BE2C (cell line): ENCODE measurements at regions not wholly inside any gene's neighbourhood (a gene's known extent, or its start where the extent isn't known, plus 50 kb on each side); places are given as distances from the start of the nearest gene placed in this dataset.

Experiments used
- DNase-seq: peaks from one replicate; pipeline ENCODE4 v3.0.0-alpha.2; 2020
- H3K27me3 ChIP-seq: fragments of 250-450 bp; sonication (Bioruptor Pico); 2 replicates; pipeline ENCODE4 v1.5.1; 2020; ENCODE audit warnings: mild to moderate bottlenecking
- H3K36me3 ChIP-seq: fragments of 250-450 bp; sonication (Bioruptor Pico); 2 replicates; pipeline ENCODE4 v1.5.1; 2020; ENCODE audit warnings: mild to moderate bottlenecking
- H3K4me1 ChIP-seq: fragments of 250-450 bp; sonication (Bioruptor Pico); 2 replicates; pipeline ENCODE4 v1.5.1; 2020
- H3K4me3 ChIP-seq: 2 replicates; pipeline ENCODE4 v1.5.1; 2011; ENCODE audit warnings: low read depth, low read length
- H3K9me3 ChIP-seq: fragments of 250-450 bp; sonication (Bioruptor Pico); 2 replicates; pipeline ENCODE4 v1.5.1; 2020
- TF ChIP-seq, protein P1 (sequence below): IDR thresholded peaks from 2 replicates; pipeline ENCODE4 v1.5.1; 2012; ENCODE audit warnings: mild to moderate bottlenecking, low read depth, low read length

DNA sequence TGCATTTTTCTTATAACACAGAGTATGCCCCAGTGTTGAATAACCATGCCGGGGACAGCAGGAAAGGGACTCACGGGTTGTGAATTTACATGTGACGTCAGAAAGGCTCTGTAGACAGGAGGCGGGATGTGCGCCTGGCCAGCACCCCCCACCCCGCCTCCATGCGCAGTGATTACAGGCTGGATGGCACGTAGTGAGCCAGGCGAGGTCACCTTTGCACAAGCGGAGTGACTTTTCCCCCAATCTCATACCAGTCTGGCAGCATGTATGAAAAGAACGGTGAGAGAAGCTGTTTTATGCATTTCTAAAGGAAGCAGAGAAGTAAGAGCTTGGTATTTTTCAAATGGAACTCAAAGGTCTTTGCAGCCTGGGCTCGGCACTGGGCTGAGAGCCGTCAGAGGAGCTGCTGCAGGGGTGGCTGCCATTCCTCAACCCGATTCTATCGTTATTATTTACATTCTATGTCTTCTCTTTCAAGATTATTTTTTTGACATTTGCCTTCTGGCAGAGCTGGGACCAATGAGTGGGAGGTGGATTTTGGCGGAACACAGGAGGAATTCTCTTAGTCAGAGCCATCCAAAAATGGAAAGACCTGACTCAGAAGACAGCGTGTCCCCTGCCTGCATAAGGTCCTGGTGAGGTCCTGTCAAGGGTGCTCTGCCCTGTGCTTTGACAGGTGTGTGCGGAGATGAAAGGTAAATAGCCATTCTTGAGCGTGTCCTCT, 115.6 kb upstream of the SLC45A1 start:
- no peaks in the 10 kb centered on the region for H3K36me3 ChIP-seq
- no peaks in the 10 kb centered on the region for H3K27me3 ChIP-seq
- peak; percentile 20 for DNase-seq
- no peaks in the 10 kb centered on the region for H3K9me3 ChIP-seq
- peak overlapping the region; percentile 36 for H3K4me3 ChIP-seq
- TF ChIP-seq, protein P1, sequence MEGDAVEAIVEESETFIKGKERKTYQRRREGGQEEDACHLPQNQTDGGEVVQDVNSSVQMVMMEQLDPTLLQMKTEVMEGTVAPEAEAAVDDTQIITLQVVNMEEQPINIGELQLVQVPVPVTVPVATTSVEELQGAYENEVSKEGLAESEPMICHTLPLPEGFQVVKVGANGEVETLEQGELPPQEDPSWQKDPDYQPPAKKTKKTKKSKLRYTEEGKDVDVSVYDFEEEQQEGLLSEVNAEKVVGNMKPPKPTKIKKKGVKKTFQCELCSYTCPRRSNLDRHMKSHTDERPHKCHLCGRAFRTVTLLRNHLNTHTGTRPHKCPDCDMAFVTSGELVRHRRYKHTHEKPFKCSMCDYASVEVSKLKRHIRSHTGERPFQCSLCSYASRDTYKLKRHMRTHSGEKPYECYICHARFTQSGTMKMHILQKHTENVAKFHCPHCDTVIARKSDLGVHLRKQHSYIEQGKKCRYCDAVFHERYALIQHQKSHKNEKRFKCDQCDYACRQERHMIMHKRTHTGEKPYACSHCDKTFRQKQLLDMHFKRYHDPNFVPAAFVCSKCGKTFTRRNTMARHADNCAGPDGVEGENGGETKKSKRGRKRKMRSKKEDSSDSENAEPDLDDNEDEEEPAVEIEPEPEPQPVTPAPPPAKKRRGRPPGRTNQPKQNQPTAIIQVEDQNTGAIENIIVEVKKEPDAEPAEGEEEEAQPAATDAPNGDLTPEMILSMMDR: no peak
- no peaks in the 10 kb centered on the region for H3K4me1 ChIP-seq

DNA sequence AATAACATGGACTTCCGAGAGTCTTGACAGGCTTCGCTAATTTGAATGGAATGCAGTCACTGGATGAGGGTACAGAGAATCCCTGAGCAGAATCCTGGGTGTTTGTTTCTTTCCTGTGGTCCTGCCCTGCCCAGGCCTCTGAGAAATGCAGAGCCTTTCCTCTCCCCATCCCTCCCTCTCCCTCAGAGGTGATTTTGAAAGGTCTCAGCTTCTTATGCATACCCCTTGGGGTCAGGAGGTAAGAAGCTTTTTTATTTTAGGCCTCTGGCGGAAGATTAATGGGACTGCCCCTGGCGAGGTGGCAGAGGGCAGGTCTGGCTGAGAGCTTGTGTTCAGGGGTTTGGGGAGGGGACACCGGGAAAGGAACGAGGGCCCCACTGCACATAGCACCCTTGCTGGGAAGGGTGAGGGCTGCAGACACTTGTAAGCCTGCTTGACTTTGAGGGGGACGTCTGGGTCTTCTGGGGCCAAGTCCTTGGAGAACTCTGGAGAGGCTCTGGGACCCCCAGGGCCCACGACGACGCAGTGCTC, 116.5 kb upstream of the SLC45A1 start:
- TF ChIP-seq, protein P1: no peak
- Histone ChIP-seq H3K4me1 (no peaks in the 10 kb centered on the region), H3K4me3 (no peak overlapping the region), H3K9me3 (no peaks in the 10 kb centered on the region), H3K36me3 (no peaks in the 10 kb centered on the region), H3K27me3 (no peaks in the 10 kb centered on the region)
- DNase-seq: no peak

DNA sequence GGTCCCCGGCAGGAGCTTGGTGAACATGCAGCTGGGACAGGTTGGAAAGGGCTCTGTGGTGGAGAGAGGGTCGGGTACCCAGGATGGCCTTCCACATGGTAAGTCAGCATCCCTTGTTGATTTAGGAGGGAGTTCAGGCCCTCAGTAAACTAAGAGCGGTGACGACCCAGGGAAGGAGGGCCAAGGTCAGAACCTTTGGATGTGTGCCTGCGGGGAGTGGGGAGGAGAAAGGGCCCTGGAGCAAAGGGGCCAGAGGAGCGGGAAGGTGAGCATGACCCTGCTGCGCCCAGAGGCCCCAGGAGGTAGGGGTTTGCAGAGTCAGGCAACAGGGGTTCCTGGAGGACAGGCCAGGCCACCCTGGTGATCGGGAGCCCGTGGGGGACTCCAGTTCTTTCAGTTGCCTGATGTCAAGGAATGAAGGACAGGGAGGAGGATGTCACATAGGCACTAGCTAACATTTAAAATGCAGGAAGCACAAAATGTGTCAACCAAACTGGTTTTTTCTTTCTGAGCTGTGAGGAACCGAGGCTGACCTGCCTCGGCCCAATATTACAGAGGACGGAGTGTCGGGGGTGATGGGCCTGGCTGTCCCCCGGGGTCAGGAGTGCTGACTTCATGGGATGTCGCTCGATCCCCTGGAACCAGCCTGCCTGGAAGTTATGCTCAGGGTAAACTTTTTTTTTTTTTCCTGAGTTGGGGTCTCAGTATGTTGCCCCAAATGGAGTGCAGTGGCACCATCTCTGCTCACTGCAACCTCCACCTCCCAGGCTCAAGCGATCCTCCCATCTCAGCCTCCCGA, 117.4 kb upstream of the SLC45A1 start:
- Histone ChIP-seq H3K27me3 (no peaks in the 10 kb centered on the region), H3K9me3 (no peaks in the 10 kb centered on the region), H3K4me1 (no peaks in the 10 kb centered on the region), H3K36me3 (no peaks in the 10 kb centered on the region), H3K4me3 (no peak overlapping the region)
- TF ChIP-seq, protein P1: no peak
- DNase-seq: no peak

DNA sequence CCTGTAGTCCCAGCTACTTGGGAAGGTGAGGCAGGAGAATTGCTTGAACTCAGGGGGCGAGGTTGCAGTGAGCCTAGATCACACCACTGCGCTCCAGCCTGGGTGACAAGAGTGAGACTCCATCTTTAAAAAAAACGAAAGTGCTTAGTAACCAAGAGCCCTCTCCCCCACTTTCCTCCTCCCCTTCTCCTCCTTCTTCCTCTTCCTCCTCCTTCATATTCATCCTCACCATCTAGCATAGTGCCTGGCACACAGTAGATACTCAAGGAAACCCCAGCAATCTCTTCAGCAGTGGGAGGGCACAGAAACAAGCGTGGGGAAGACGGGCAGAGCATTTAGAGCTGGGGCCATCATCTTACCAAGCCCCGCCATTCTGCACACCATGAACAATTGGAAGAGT, 119.4 kb upstream of the SLC45A1 start:
- Histone ChIP-seq H3K36me3 (no peaks in the 10 kb centered on the region), H3K4me3 (no peak overlapping the region), H3K4me1 (no peaks in the 10 kb centered on the region), H3K9me3 (no peaks in the 10 kb centered on the region), H3K27me3 (no peaks in the 10 kb centered on the region)
- no peak for DNase-seq
- TF ChIP-seq, protein P1: no peak

DNA sequence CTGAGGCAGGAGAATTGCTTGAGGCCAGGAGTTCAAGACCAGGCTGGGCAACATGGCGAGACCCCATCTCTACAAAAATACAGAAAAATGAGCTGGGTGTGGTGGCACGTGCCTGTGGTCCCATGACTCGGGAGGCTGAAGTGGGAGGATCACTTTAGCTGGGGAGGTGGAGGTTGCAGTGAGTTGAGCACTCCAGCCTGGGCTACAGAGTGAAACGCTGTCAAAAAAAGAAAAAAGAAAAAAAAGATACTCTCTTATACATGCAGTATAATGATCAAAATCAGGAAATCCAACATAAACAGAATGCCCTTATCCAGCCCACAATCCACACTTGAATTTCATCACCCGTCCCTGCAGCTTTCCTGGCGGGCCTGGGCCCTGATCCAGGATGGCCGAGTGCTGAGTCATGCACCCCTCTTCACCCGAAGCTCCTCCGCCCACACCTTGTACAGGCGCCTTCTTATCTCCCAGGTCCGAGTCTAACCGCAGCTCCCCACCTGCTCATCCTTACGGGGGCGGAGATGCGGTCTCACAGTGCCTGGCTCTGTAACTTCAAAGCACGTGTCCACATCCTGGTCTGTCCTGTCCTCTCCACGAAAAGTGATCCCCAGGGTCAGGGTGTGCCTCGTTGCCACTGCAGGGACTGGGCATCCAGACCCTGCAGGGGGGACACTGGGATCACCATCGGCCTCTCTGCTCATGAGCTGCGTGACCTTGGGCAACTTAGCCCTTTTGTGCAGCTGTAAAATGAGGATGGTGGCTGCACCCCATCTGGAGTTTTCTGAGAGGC, 120.2 kb upstream of the SLC45A1 start:
- H3K9me3 ChIP-seq: no peaks in the 10 kb centered on the region
- no peaks in the 10 kb centered on the region for H3K27me3 ChIP-seq
- no peak overlapping the region for H3K4me3 ChIP-seq
- no peaks in the 10 kb centered on the region for H3K36me3 ChIP-seq
- TF ChIP-seq, protein P1: no peak
- no peaks in the 10 kb centered on the region for H3K4me1 ChIP-seq
- DNase-seq: no peak
